GM10266 (cell line): ENCODE measurements at regions not wholly inside any gene's neighbourhood (a gene's known extent, or its start where the extent isn't known, plus 50 kb on each side); places are given as distances from the start of the nearest gene placed in this dataset.
"Not testable (repeated sequence)": the region's sequence is repeated elsewhere in the genome, so short reads cannot be mapped to it uniquely, and the experiment has no call there.

ENCODE experiments used
- DNase-seq: peaks from one replicate; pipeline ENCODE4 v3.0.0; 2012; ENCODE audit errors: extremely low spot score
- CTCF ChIP-seq: IDR thresholded peaks from 2 replicates; pipeline ENCODE4 v1.5.1; 2012; ENCODE audit warnings: mild to moderate bottlenecking, low read depth; ENCODE audit not compliant: control insufficient read depth, insufficient read depth; ENCODE audit errors: missing control alignments

- TF ChIP-seq CTCF, result no peak
- no peak for DNase-seq
These were observed 80.3 kb downstream of the SPIN4 start for GRCh38 chrX:63270873-63271272.

DNA sequence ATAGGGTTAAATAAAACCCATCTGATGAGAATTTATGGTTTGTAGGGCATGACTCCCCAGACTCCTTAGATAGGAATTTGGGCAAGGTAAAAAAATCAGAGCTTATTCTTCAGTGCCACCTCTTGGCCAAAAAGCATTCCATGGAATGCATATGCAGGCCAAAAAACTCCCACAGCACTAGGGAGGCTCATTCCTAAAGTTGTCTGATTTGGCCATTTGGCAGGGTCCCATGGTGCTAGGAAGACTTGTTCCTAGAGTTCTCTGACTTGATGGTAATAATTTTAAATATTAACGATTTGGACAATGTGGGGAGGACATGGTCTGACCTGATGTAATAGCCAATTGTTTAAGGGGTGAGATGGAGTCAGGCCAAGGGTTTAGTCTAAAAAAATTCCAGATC lies 93.0 kb downstream of the SPIN4 start:
- no peak for TF ChIP-seq CTCF
- no peak for DNase-seq

GRCh38 chrX:63250253-63250868 lies 100.8 kb downstream of the SPIN4 start:
- TF ChIP-seq CTCF, result peak; percentile 67
- peak; percentile 9 for DNase-seq

- not testable (repeated sequence) for DNase-seq
These were observed 108.4 kb downstream of the SPIN4 start for GRCh38 chrX:63242689-63243088.

DNA sequence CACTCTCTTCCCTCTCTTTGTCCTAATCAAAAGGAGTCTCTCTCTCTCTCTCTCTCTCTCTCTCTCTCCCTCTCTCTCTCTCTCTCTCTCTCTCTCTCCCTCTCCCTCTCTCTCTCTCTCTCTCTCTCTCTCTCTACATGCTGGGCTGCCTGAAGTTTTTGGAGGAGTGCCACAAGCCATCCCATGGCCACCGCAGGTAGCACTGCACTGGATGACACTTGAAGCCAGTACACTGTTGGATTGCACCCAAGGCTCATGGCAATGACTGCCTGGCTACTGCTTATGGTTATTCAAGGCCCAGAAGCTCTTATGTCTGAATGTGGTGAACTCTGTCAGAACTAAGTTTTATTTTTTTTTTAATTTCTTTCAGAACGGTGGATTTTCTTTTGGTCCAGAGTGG lies 115.2 kb downstream of the SPIN4 start:
- not testable (repeated sequence) for DNase-seq

DNA sequence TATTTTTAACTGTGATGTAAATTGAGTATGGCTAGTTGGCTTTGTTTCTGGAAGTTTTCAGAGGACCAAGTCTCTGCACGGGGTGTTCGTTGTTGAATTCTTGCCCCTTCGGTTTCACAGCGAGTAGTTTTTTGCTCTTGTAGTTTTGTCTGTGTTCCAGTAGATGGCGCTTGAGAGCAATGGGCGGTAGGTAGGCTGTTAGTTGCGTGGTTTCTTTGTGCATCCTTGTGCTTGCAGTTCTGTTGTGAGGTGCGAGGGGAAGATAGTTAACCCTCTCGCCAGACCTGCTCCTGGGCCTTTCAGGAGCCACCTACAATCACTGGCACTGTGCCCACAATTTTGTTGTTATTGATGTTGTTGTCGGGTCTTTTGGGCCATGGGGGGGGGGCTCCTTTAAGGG lies 118.1 kb downstream of the SPIN4 start:
- DNase-seq, result not testable (repeated sequence)

GRCh38 chrX:63218202-63218601 lies 132.9 kb downstream of the SPIN4 start:
- not testable (repeated sequence) for DNase-seq

DNA sequence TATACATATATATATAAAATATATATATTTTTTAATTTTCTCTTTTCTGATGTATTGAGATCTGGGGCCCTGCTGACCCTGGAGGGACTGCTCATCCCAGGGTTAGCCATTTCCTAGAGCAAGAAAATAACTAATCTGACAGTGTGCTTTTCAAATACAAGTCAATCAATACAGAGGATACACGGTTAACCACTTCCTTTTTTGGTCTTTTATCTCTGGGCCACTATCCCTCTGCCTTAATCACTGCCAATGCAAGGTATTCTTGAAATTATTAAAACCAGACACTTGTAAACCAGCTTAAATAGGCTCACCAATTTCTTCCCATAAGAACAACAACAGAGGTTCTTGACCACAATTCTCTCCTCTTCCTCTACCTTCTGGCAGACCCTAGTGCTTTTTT lies 133.6 kb downstream of the SPIN4 start:
- not testable (repeated sequence) for DNase-seq

DNA sequence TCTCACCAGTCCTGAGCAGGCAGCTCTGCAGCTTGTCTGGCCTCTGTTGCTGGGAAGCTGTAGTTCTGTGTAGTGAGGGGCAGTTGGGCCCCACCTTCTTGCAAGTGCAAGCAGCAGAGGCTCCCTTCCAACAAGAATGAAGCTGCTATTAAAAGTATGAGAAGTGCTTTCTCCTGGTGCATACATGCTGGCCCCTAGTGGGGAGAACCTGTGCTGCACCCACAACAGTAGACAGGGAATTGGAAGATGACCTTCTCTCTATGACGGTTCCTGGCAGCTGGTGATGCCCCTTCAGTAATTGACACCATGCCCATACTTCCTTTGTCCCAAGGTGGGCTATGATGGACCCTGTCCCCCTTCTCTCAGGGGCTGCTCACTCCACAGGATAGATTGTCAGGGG lies 141.5 kb downstream of the SPIN4 start:
- not testable (repeated sequence) for DNase-seq

DNA sequence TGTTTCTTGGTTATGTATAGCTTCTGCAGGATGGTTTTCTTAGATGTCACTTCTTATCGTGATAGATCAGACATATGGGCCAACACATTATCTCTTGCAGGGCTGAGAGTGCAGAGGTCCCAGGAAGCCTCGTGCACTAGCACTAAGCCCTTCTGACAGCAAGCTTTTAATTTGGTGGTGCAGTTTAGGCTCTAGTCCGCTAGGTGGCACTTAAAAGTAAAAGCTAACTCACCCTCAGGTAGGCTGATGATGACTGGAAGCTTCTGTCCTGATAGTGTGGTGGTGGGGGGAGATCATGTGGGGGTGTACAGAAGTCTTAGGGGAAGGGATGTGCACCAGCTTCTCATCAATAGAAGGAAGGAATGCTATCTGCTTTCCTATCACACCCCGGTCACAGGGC lies 142.0 kb downstream of the SPIN4 start:
- not testable (repeated sequence) for DNase-seq

DNA sequence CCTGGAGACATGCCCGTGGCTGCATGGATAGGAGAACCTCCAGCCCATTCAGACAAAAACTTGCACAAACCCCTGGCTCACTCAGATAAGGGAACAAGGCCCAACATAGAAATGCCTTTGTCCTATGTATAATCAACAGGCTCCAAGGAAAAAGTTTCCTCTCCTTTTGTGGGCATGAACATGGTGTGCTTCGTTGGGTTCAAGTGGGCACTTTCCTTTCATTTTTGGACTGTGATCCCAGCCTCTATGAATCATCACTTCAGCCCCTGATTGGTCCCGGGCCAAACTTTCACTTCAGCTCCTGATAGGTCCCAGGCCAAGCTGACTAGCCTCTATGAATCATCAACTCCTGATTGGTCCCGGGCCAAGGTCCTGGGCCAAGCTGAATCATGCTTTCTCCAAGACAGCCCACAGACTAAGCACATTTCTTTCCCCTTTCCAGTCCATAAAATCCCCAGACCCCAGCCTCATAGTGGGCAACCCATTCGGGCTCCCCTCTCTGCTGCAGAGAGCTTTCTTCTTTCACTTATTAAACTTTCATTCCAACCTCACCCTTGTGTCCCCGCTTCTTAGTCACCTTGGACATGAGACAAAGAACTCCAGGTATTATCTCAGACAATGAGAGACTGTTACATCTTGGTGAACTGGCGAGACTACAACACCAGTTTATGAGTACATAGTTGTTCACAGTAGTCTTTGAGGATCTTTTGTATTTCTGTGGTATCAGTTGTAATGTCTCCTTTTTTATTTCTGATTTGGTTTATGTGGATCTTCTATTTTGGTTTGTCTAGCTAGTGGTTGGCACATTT lies 146.7 kb downstream of the SPIN4 start:
- DNase-seq, result not testable (repeated sequence)

DNA sequence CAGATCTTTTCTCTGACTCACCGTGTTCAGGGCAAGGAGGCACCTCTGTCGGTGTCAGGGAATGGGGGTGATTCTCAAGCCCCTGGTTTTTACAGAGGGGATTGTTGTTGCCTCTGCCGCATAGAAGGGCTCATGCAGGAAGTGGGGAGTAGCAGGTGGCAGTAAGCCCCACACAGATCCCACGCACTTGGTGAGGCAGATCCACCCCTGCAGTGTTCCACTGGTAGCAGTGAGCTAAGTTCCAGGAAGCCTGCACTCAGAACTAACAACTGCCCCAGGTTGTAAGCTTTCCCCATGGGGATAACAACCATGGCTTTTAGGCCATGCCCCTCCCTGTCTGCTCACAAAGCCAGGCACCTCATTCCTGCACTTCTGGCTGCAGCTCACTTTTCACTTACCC lies 149.1 kb downstream of the SPIN4 start:
- not testable (repeated sequence) for DNase-seq

DNA sequence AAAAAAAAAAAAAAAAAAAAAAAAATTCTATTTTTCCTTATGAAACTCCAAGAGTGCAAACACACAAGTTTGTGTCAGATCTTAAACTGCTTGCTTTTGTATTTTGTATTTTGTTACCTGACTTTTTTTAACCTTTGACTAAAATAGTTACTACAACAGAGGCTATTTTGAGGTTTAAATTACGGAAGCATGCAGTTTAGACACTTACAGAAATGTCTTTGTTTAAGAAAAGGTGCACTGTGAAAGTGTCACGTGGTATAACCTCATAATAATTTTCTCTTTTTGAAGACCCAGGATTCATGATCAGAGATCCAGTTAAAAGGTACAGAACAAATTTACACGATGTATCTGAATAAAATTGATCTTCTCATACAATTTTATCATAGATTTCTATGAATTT lies 152.4 kb downstream of the SPIN4 start:
- DNase-seq, result not testable (repeated sequence)

- not testable (repeated sequence) for DNase-seq
These were observed 158.6 kb downstream of the SPIN4 start for GRCh38 chrX:63192366-63193041.
